ENCODE measurements at regions not wholly inside any gene's neighbourhood (a gene's known extent, or its start where the extent isn't known, plus 50 kb on each side); places are given as distances from the start of the nearest gene placed in this dataset.

GRCh38 chr6:134477991-134478635 is 160.2 kb upstream of the SGK1 start:
- DNase-seq: no peak

GRCh38 chr6:134474955-134475354 is 157.0 kb upstream of the SGK1 start:
- no peak for DNase-seq

GRCh38 chr6:134472661-134473060 is 154.7 kb upstream of the SGK1 start:
- DNase-seq: no peak

GRCh38 chr6:134472046-134472445 is 154.1 kb upstream of the SGK1 start:
- DNase-seq: no peak

GRCh38 chr6:134470457-134470975 is 152.6 kb upstream of the SGK1 start:
- DNase-seq: no peak

- no peak for DNase-seq
Observed at GRCh38 chr6:134469702-134470456, 152.0 kb upstream of the SGK1 start.

- DNase-seq: no peak
Observed at GRCh38 chr6:134468633-134469032, 150.7 kb upstream of the SGK1 start.

GRCh38 chr6:134467620-134468019 is 149.7 kb upstream of the SGK1 start:
- DNase-seq: no peak

GRCh38 chr6:134466771-134467525 is 149.0 kb upstream of the SGK1 start:
- peak; percentile 40 for DNase-seq

GRCh38 chr6:134464690-134465411 is 146.9 kb upstream of the SGK1 start:
- DNase-seq: no peak

GRCh38 chr6:134458857-134459657 is 141.1 kb upstream of the SGK1 start:
- DNase-seq: no peak

GRCh38 chr6:134457941-134458340 is 140.0 kb upstream of the SGK1 start:
- no peak for DNase-seq

- no peak for DNase-seq
Observed at GRCh38 chr6:134456226-134456625, 138.3 kb upstream of the SGK1 start.

GRCh38 chr6:134455319-134455718 is 137.4 kb upstream of the SGK1 start:
- no peak for DNase-seq

- DNase-seq: no peak
Observed at GRCh38 chr6:134454794-134455193, 136.9 kb upstream of the SGK1 start.

- DNase-seq: peak; percentile 36
Observed at GRCh38 chr6:134453792-134454510, 136.0 kb upstream of the SGK1 start.

- DNase-seq: no peak
Observed at GRCh38 chr6:134452906-134453305, 135.0 kb upstream of the SGK1 start.

- no peak for DNase-seq
Observed at GRCh38 chr6:134451529-134451928, 133.6 kb upstream of the SGK1 start.

- DNase-seq: no peak
Observed at GRCh38 chr6:134449781-134450180, 131.9 kb upstream of the SGK1 start.

GRCh38 chr6:134449004-134449403 is 131.1 kb upstream of the SGK1 start:
- no peak for DNase-seq

GRCh38 chr6:134447883-134448387 is 130.0 kb upstream of the SGK1 start:
- no peak for DNase-seq

Measured in NCI-H774 (cell line).